ENCODE measurements at regions not wholly inside any gene's neighbourhood (a gene's known extent, or its start where the extent isn't known, plus 50 kb on each side); places are given as distances from the start of the nearest gene placed in this dataset.

GRCh38 chr3:18239674-18240073 lies 185.5 kb downstream of the SATB1 start:
- TF ChIP-seq CTCF (IDR thresholded peaks at IDR 0.05; ENCODE audit: control extremely low read depth in 1 of 3, insufficient read depth in 1 of 3, low read depth in 1 of 3, low read length in 3 of 3), result no peak
- no peak for TF ChIP-seq JUN (IDR thresholded peaks at IDR 0.05; ENCODE audit: low read depth, low read length)
- TF ChIP-seq NRF1 (IDR thresholded peaks at IDR 0.05; ENCODE audit: low read depth, low read length), result no peak
- no peak for TF ChIP-seq SP1 (IDR thresholded peaks at IDR 0.05; ENCODE audit: low read depth, low read length)
- no peak for TF ChIP-seq SIN3A (conservative IDR thresholded peaks at IDR 0.05 in 1 of 2, IDR thresholded peaks at IDR 0.05 in 1 of 2; ENCODE audit: low read depth in 1 of 2, low read length in 2 of 2)

All from H1 (cell line).